Hematopoietic multipotent progenitor cell (in vitro differentiated cells): ENCODE measurements at regions not wholly inside any gene's neighbourhood (a gene's known extent, or its start where the extent isn't known, plus 50 kb on each side); places are given as distances from the start of the nearest gene placed in this dataset.
"Not testable (repeated sequence)": the region's sequence is repeated elsewhere in the genome, so short reads cannot be mapped to it uniquely, and the experiment has no call there.

Source experiments
- DNase-seq, 3 donors: peaks; one replicate each; pipeline ENCODE4 v3.0.0-alpha.2; 2011 to 2015; ENCODE audit warnings: low read depth in 2 of 3, low spot score in 2 of 3

- DNase-seq, result no peak
Measured at GRCh38 chr12:114616081-114616480, 67.9 kb downstream of the TBX3 start.

GRCh38 chr12:114614040-114614439 lies 69.9 kb downstream of the TBX3 start:
- no peak for DNase-seq

GRCh38 chr12:114612062-114612461 lies 71.9 kb downstream of the TBX3 start:
- no peak for DNase-seq

GRCh38 chr12:114611145-114612018 lies 72.6 kb downstream of the TBX3 start:
- DNase-seq, result no peak

GRCh38 chr12:114608509-114608908 lies 75.5 kb downstream of the TBX3 start:
- DNase-seq, result no peak

GRCh38 chr12:114605918-114606317 lies 78.1 kb downstream of the TBX3 start:
- no peak for DNase-seq

- DNase-seq, result no peak
Measured at GRCh38 chr12:114604606-114605005, 79.4 kb downstream of the TBX3 start.

- DNase-seq, result not testable (repeated sequence)
Measured at GRCh38 chr12:114600584-114600983, 83.4 kb downstream of the TBX3 start.

- no peak for DNase-seq
Measured at GRCh38 chr12:114598111-114598510, 85.9 kb downstream of the TBX3 start.

- no peak for DNase-seq
Measured at GRCh38 chr12:114592946-114593345, 91.0 kb downstream of the TBX3 start.

- DNase-seq, result no peak
Measured at GRCh38 chr12:114588061-114588460, 95.9 kb downstream of the TBX3 start.

GRCh38 chr12:114580306-114580705 lies 103.7 kb downstream of the TBX3 start:
- no peak for DNase-seq

- no peak for DNase-seq
Measured at GRCh38 chr12:114579389-114579788, 104.6 kb downstream of the TBX3 start.

- no peak for DNase-seq
Measured at GRCh38 chr12:114562654-114563053, 121.3 kb downstream of the TBX3 start.

- no peak for DNase-seq
Measured at GRCh38 chr12:114555451-114555850, 128.5 kb downstream of the TBX3 start.

- no peak for DNase-seq
Measured at GRCh38 chr12:114547636-114548035, 136.3 kb downstream of the TBX3 start.

- DNase-seq, result no peak
Measured at GRCh38 chr12:114530417-114530816, 124.5 kb upstream of the TBX5 start.

- DNase-seq, result no peak
Measured at GRCh38 chr12:114529966-114530365, 124.0 kb upstream of the TBX5 start.

GRCh38 chr12:114528766-114529165 lies 122.8 kb upstream of the TBX5 start:
- DNase-seq, result no peak

GRCh38 chr12:114521160-114521559 lies 115.2 kb upstream of the TBX5 start:
- DNase-seq, result not testable (repeated sequence)

GRCh38 chr12:114512351-114512750 lies 106.4 kb upstream of the TBX5 start:
- no peak for DNase-seq

GRCh38 chr12:114508529-114509129 lies 102.7 kb upstream of the TBX5 start:
- peak; percentile 28 to 75 (median 56) for DNase-seq
